ENCODE measurements at regions not wholly inside any gene's neighbourhood (a gene's known extent, or its start where the extent isn't known, plus 50 kb on each side); places are given as distances from the start of the nearest gene placed in this dataset.

GRCh38 chr6:11482616-11483015 lies 54.9 kb upstream of the TMEM170B start:
- TF ChIP-seq CTCF (IDR thresholded peaks at IDR 0.05; ENCODE audit: insufficient read depth, low read depth, low read length): no peak
- Histone ChIP-seq H3K27me3 (ENCODE audit: control insufficient read depth, insufficient read depth, low read length) (no peaks in the 10 kb centered on the region), H3K36me3 (ENCODE audit: control insufficient read depth, insufficient read depth, low read length) (no peaks in the 10 kb centered on the region), H3K4me3 (ENCODE audit: low read depth, low read length) (no peak overlapping the region)
- ChIA-PET POLR2A (no interaction called here), CTCF (no interaction called here)
- no peak for DNase-seq (ENCODE audit: low read depth)

GRCh38 chr6:11480541-11480940 lies 57.0 kb upstream of the TMEM170B start:
- DNase-seq (ENCODE audit: low read depth): no peak
- Histone ChIP-seq H3K36me3 (ENCODE audit: control insufficient read depth, insufficient read depth, low read length) (no peaks in the 10 kb centered on the region), H3K4me3 (ENCODE audit: low read depth, low read length) (no peak overlapping the region), H3K27me3 (ENCODE audit: control insufficient read depth, insufficient read depth, low read length) (no peaks in the 10 kb centered on the region)
- no peak for TF ChIP-seq CTCF (IDR thresholded peaks at IDR 0.05; ENCODE audit: insufficient read depth, low read depth, low read length)
- POLR2A ChIA-PET: no interaction called here
- CTCF ChIA-PET: interaction anchor here (1.2 to 1.4 kb wide), 2 partner anchors 12 to 118 kb away, joined by 4 read pairs; no protein-coding TSS in a partner anchor

GRCh38 chr6:11479296-11479695 lies 58.3 kb upstream of the TMEM170B start:
- H3K36me3 ChIP-seq (ENCODE audit: control insufficient read depth, insufficient read depth, low read length): no peaks in the 10 kb centered on the region
- H3K4me3 ChIP-seq (ENCODE audit: low read depth, low read length): no peak overlapping the region
- no peak for DNase-seq (ENCODE audit: low read depth)
- ChIA-PET CTCF (interaction anchor here (0.6 to 1.4 kb wide), 3 partner anchors 13 to 331 kb away, joined by 3 to 4 read pairs (median 4); no protein-coding TSS in a partner anchor), POLR2A (no interaction called here)
- H3K27me3 ChIP-seq (ENCODE audit: control insufficient read depth, insufficient read depth, low read length): no peaks in the 10 kb centered on the region
- no peak for TF ChIP-seq CTCF (IDR thresholded peaks at IDR 0.05; ENCODE audit: insufficient read depth, low read depth, low read length)

- no peak for TF ChIP-seq CTCF (IDR thresholded peaks at IDR 0.05; ENCODE audit: insufficient read depth, low read depth, low read length)
- ChIA-PET CTCF (no interaction called here), POLR2A (no interaction called here)
- Histone ChIP-seq H3K4me3 (ENCODE audit: low read depth, low read length) (no peak overlapping the region), H3K36me3 (ENCODE audit: control insufficient read depth, insufficient read depth, low read length) (no peaks in the 10 kb centered on the region), H3K27me3 (ENCODE audit: control insufficient read depth, insufficient read depth, low read length) (no peaks in the 10 kb centered on the region)
- no peak for DNase-seq (ENCODE audit: low read depth)
Measured at GRCh38 chr6:11478586-11478985, 59.0 kb upstream of the TMEM170B start.

GRCh38 chr6:11475016-11475415 lies 62.5 kb upstream of the TMEM170B start:
- no peak for TF ChIP-seq CTCF (IDR thresholded peaks at IDR 0.05; ENCODE audit: insufficient read depth, low read depth, low read length)
- Histone ChIP-seq H3K4me3 (ENCODE audit: low read depth, low read length) (no peak overlapping the region), H3K27me3 (ENCODE audit: control insufficient read depth, insufficient read depth, low read length) (no peaks in the 10 kb centered on the region), H3K36me3 (ENCODE audit: control insufficient read depth, insufficient read depth, low read length) (no peaks in the 10 kb centered on the region)
- no peak for DNase-seq (ENCODE audit: low read depth)
- CTCF ChIA-PET: interaction anchor here (0.7 to 1.1 kb wide), 2 partner anchors 22 to 57 kb away, joined by 3 read pairs; no protein-coding TSS in a partner anchor
- POLR2A ChIA-PET: no interaction called here
